Activated naive CD4-positive, alpha-beta T cell treated with anti-CD3 and anti-CD28 coated beads, Interleukin-2, amount 50 U/mL, for 72 hours (primary cell): ENCODE measurements at regions not wholly inside any gene's neighbourhood (a gene's known extent, or its start where the extent isn't known, plus 50 kb on each side); places are given as distances from the start of the nearest gene placed in this dataset.
"Not testable (repeated sequence)": the region's sequence is repeated elsewhere in the genome, so short reads cannot be mapped to it uniquely, and the experiment has no call there.

ENCODE experiments used
- ATAC-seq, 2 donors: fragments of 150-1000 bp; cut with Tn5 transposase; 2 replicates each; pipeline ENCODE4 v1.10.0; 2021; ENCODE audit warnings: mild to moderate bottlenecking in 2 of 2, moderate library complexity in 2 of 2
- DNase-seq, 2 donors: peaks; one replicate each; pipeline ENCODE4 v3.0.0; 2021 to 2022; ENCODE audit warnings: low spot score in 2 of 2
- H3K27ac Mint-ChIP-seq, 2 donors: one replicate each; pipeline ENCODE4 v1.8.0; 2022; ENCODE audit warnings: mild to moderate bottlenecking in 2 of 2, mixed read lengths in 2 of 2
- H3K36me3 Mint-ChIP-seq, 2 donors: one replicate each; pipeline ENCODE4 v1.8.0; 2022; ENCODE audit warnings: mixed read lengths in 2 of 2
- H3K9me3 Mint-ChIP-seq, 2 donors: one replicate each; pipeline ENCODE4 v1.8.0; 2022; ENCODE audit warnings: mixed read lengths in 2 of 2

DNA sequence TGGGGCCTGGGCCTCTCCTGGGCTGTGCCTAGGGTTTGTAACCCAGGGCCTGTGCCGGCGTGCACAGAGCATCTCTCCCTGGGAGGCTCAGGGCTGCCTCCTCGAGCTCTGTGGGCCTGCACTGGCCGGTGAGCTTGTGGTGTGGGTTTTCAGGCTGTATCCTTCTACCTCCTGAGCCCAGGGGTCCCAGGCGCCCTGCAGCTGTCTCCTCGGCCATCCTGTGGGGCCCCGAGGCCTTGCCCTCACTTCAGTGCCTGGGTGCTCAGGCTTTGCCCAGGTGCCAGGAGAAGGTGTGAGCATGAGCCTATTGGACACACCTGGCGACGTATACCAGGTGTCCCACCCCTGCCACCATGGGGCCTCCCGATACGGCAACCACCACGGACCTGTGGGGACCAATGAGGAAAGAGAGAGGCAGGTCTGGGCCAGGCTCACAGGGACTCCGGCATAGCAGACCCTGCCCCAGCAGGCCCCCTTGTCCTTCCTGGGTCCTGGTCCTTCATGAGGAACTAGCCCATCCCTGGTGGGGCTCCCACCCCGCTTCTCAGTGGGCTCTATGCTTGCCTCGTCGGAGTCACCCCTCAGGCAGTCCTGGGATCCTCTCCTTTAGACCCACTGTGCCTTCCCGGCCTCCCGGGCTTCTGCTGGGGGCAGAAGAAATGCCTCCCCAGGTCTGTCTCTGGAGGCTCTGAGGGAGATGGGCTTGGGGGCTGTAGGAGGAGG lies 400.2 kb downstream of the TMEM121 start:
- ATAC-seq, result no peak
- Mint-ChIP-seq H3K36me3 (peaks cover 0 to 5% of the 10 kb centered on the region in 2 donors), H3K27ac (no peak overlapping the region), H3K9me3 (peaks cover 4 to 5% of the 10 kb centered on the region in 2 donors)
- peak in 1 of 2 donors; percentile 38 for DNase-seq

GRCh38 chr14:105927096-105928060 lies 401.0 kb downstream of the TMEM121 start:
- ATAC-seq, result no peak
- Mint-ChIP-seq H3K27ac (no peak overlapping the region), H3K36me3 (peaks cover 0 to 5% of the 10 kb centered on the region in 2 donors), H3K9me3 (peaks cover 3 to 5% of the 10 kb centered on the region in 2 donors)
- DNase-seq, result peak in 1 of 2 donors; percentile 42

GRCh38 chr14:105928171-105929111 lies 402.1 kb downstream of the TMEM121 start:
- not testable (repeated sequence) for H3K36me3 Mint-ChIP-seq
- peak in 1 of 2 donors; percentile 28 for ATAC-seq
- peak overlapping the region in 1 of 2 donors; percentile 50 for H3K27ac Mint-ChIP-seq

DNA sequence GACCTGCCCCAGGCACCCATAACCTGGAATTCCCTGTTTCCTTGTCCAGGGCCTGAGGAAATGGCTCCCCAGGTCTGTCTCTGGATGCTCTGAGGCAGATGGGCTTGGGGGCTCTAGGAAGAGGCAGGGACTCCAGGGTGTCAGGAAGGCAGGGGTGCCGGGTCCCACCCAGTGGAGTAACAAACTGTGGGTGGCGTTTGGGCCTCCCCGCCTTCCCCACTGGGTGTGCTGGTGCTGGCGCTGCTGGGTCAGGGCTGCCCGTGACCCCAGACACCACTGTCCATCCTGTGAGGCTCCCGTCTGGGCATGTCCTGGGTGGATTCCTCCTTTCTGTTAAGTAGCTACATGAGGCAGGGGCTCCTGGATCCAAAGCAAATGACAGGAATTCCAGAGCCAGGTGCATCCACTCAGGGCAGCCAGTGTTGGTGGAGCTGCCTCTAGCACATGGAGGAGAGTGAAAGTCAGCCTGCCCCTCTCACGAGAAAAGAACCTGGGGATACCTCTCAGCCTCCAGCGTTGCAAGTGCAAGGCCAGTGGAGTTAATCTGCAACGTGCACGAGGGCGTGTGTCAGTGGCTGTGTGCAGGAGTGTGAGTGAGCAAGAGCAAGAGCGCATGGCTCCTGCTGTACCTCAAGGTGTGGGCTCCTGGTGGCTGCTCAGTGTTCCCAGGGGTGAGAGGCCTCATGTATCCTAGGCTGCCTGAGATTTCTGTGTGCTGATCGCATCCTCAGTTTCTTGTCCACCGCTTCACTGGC lies 403.1 kb downstream of the TMEM121 start:
- no peak for ATAC-seq
- peaks cover 0 to 9% of the 10 kb centered on the region in 2 donors for H3K36me3 Mint-ChIP-seq
- DNase-seq, result peak in 1 of 2 donors; percentile 44
- H3K9me3 Mint-ChIP-seq, result no peaks in the 10 kb centered on the region
- H3K27ac Mint-ChIP-seq, result no peak overlapping the region

More at GRCh38 chr14:105928171-105929111, 402.1 kb downstream of the TMEM121 start:
- DNase-seq, result peak in 1 of 2 donors; percentile 49
- H3K9me3 Mint-ChIP-seq, result not testable (repeated sequence)

DNA sequence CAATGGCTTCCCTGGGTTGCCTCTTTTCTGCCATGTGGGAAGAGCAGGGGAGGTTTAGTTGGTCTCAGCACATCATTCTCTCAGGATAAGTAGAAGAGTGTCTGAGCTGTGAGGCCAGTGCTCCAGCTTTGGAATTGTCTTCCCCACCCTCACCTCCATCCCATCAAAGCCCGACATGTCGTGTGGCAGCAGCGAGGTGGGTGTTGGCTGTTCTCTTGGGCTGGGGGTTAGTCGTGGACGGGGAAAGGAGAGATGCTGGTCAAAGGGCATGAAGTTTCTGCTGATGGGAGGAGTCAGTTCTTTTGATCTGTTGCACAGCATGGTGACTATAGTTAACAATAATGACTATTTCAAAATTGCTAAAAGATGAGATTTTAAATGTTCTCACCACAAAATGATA lies 404.2 kb downstream of the TMEM121 start:
- ATAC-seq, result no peak
- Mint-ChIP-seq H3K27ac (no peak overlapping the region), H3K36me3 (peaks cover 0 to 9% of the 10 kb centered on the region in 2 donors), H3K9me3 (peaks cover 3% of the 10 kb centered on the region in 2 donors)
- DNase-seq, result no peak

GRCh38 chr14:105931808-105932483 lies 405.6 kb downstream of the TMEM121 start:
- H3K36me3 Mint-ChIP-seq, result peaks cover 0 to 9% of the 10 kb centered on the region in 2 donors
- no peak for DNase-seq

DNA sequence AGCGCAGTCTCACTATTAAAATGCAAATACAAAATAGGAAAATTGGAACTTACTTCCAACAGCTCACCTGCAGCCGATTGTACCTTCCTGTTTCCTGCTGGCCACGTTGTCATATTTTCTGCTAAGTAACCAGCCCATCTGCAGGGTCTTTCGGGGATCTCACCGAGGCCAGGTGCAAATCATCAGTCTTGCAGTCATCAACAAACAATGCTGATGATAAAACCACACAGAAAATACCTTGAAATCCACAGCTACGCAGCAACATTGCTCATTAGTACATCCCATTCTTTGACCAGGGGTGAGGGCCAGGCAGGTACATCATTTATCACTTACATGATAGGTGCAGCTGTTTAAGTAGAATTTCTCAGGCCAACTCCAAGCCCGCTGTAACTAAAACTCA lies 406.9 kb downstream of the TMEM121 start:
- peaks cover 0 to 9% of the 10 kb centered on the region in 2 donors for H3K36me3 Mint-ChIP-seq
- DNase-seq (no peak), ATAC-seq (no peak)
- peaks cover 3% of the 10 kb centered on the region in 2 donors for H3K9me3 Mint-ChIP-seq
- no peak overlapping the region for H3K27ac Mint-ChIP-seq

More at GRCh38 chr14:105931808-105932483, 405.6 kb downstream of the TMEM121 start:
- Mint-ChIP-seq H3K9me3 (peaks cover 3% of the 10 kb centered on the region in 2 donors), H3K27ac (no peak overlapping the region)
- no peak for ATAC-seq

DNA sequence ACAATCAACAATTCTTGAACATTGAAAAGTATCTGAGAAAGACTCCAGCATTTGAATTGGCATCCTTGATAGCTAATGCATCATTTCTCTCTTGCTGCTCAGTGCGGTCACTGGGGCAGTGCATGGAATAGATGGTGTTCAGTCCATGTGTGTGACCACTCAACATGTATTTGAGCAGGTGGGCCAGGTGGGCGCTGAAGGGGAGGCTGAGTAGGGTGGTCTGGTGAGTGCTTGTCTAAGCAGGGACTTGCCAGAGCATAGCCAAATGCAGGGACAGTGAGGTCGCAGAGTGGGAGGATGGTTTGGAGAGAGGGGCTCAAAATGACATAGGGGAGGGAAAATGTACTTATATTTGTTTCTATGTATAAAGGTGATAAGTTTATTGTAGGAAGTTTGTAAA lies 409.0 kb downstream of the TMEM121 start:
- no peak for DNase-seq
- H3K36me3 Mint-ChIP-seq, result peaks cover 6 to 21% of the 10 kb centered on the region in 2 donors
- ATAC-seq, result no peak
- peaks cover 10 to 12% of the 10 kb centered on the region in 2 donors for H3K9me3 Mint-ChIP-seq
- no peak overlapping the region for H3K27ac Mint-ChIP-seq

GRCh38 chr14:105937253-105938054 lies 411.1 kb downstream of the TMEM121 start:
- H3K36me3 Mint-ChIP-seq, result peaks cover 6 to 21% of the 10 kb centered on the region in 2 donors
- DNase-seq, result no peak
- ATAC-seq, result no peak
- H3K27ac Mint-ChIP-seq, result no peak overlapping the region
- H3K9me3 Mint-ChIP-seq, result peaks cover 10 to 12% of the 10 kb centered on the region in 2 donors

- no peak for ATAC-seq
- DNase-seq, result no peak
- Mint-ChIP-seq H3K9me3 (peaks cover 10 to 12% of the 10 kb centered on the region in 2 donors), H3K36me3 (peaks cover 6 to 21% of the 10 kb centered on the region in 2 donors), H3K27ac (no peak overlapping the region)
These were observed 411.9 kb downstream of the TMEM121 start for GRCh38 chr14:105938055-105938863.

- Mint-ChIP-seq H3K9me3 (peaks cover 10 to 12% of the 10 kb centered on the region in 2 donors), H3K27ac (no peak overlapping the region), H3K36me3 (peaks cover 6 to 14% of the 10 kb centered on the region in 2 donors)
- ATAC-seq (no peak), DNase-seq (no peak)
These were observed 412.6 kb downstream of the TMEM121 start for GRCh38 chr14:105938959-105939358.

DNA sequence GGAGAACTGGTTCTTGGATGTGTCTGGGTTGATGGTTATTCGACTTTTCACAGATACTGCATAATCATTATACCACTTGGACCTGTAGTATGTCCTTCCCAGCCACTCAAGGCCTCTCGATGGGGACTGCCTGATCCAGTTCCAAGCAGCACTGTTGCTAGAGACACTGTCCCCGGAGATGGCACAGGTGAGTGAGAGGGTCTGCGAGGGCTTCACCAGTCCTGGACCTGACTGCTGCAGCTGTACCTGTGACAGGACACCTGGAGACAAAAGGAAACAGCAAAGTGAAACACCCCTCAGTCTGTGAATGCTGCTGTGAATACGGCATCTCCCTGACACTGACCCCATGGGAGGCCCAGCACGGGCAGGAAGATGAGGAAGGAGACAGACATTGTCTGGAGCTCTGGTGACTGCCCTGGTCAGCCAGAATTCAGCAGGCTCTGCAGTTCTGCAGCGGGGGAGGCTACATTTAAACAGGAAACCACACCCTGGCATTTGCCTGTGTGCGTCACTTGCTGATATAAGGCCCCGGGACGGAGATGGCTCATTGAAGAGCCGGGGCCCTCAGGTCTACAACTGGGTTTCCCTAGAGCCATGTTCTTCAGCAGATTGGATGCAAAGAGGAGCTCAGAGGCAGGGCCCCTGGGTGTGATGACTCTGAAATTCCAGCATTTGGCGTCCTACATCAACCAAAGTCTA lies 413.6 kb downstream of the TMEM121 start:
- peaks cover 10 to 12% of the 10 kb centered on the region in 2 donors for H3K9me3 Mint-ChIP-seq
- H3K36me3 Mint-ChIP-seq, result peaks cover 6 to 12% of the 10 kb centered on the region in 2 donors
- ATAC-seq (no peak), DNase-seq (no peak)
- no peak overlapping the region for H3K27ac Mint-ChIP-seq
